Body of pancreas (tissue), 4 donors: ENCODE measurements at regions not wholly inside any gene's neighbourhood (a gene's known extent, or its start where the extent isn't known, plus 50 kb on each side); places are given as distances from the start of the nearest gene placed in this dataset.
A peak's percentile ranks its signal among the peaks of the same experiment; 100 is the strongest.

Experiments used
- ATAC-seq: fragments of 150-250 bp; one replicate; pipeline ENCODE4 v1.9.1; 2016
- DNase-seq, 4 donors: peaks; one replicate each; pipeline ENCODE4 v3.0.0-alpha.2; 2019
- H3K27ac ChIP-seq, 4 donors: fragments of 200-600 bp; sonication (generic); 1 replicate in 3 of 4; 2 replicates in 1 of 4; pipeline versions ENCODE4 v1.5.1 to v1.6.1; 2016 to 2019; ENCODE audit warnings: mild to moderate bottlenecking in 1 of 4, mixed read lengths in 1 of 4, moderate library complexity in 1 of 4
- H3K27me3 ChIP-seq, 2 donors: fragments of 200-600 bp; sonication (generic); one replicate each; pipeline ENCODE4 v1.6.0; 2016; ENCODE audit warnings: mild to moderate bottlenecking in 1 of 2
- H3K36me3 ChIP-seq, 2 donors: fragments of 200-600 bp; sonication (generic); replicated peaks in 1 of 2; 2 replicates each; pipeline ENCODE4 v1.5.1; 2016; ENCODE audit warnings: low read depth in 2 of 2; ENCODE audit not compliant: insufficient read depth in 1 of 2
- H3K4me1 ChIP-seq: fragments of 200-600 bp; sonication (generic); one replicate; pipeline ENCODE4 v1.6.0; 2016
- H3K4me3 ChIP-seq, 2 donors: fragments of 200-600 bp; sonication (generic); 1 replicate in 1 of 2; 2 replicates in 1 of 2; pipeline ENCODE4 v1.5.1; 2016 to 2019
- H3K9me3 ChIP-seq, 3 donors: fragments of 200-600 bp; sonication (generic); 1 replicate in 2 of 3; 2 replicates in 1 of 3; pipeline ENCODE4 v1.5.1; 2016
- CTCF ChIP-seq, 7 experiments: fragments of 450-650 bp in 4 of 7; fragments of 200-600 bp in 3 of 7; sonication (generic) in 3 of 7; IDR thresholded peaks; one replicate each; pipeline ENCODE4 v1.5.1; 2016 to 2019; ENCODE audit warnings: antibody characterized with exemption in 7 of 7
- POLR2A ChIP-seq, 3 donors: fragments of 450-650 bp; IDR thresholded peaks; one replicate each; pipeline ENCODE4 v1.6.1; 2016; ENCODE audit warnings: antibody characterized with exemption in 3 of 3, mild to moderate bottlenecking in 2 of 3
- WGBS, 2 donors: methylation state at CpG; one replicate each; pipeline ENCODE4 v1.1.5; 2017; 5-methylcytosine and 5-hydroxymethylcytosine counted together
- intact Hi-C: fragments of 100-400 bp; cut with DNase I; formaldehyde crosslinking; loops from one replicate; pipeline ENCODE4 v1.15.1; 2023

- peak overlapping the region; percentile 27 to 56 (median 35) for H3K27ac ChIP-seq
- TF ChIP-seq CTCF (IDR thresholded peaks at IDR 0.05) (no peak), POLR2A (IDR thresholded peaks at IDR 0.05) (no peak)
- 30 to 31% methylated on average over 7 of the region's 7 CpGs for WGBS, 2 donors
- H3K36me3 ChIP-seq: no peaks in the 10 kb centered on the region
- peaks cover 24% of the 10 kb centered on the region for H3K4me1 ChIP-seq
- H3K9me3 ChIP-seq: no peaks in the 10 kb centered on the region
- no peak for DNase-seq
- intact Hi-C loops: no loop called here
- H3K4me3 ChIP-seq: no peak overlapping the region
- H3K27me3 ChIP-seq: no peaks in the 10 kb centered on the region
- ATAC-seq: peak; percentile 43
These were observed 192.2 kb upstream of the EXOC2 start for GRCh38 chr6:885051-885590.

GRCh38 chr6:884570-884969 is 191.6 kb upstream of the EXOC2 start:
- Histone ChIP-seq H3K4me3 (no peak overlapping the region), H3K27ac (peak overlapping the region; percentile 27 to 68 (median 43)), H3K36me3 (no peaks in the 10 kb centered on the region), H3K9me3 (no peaks in the 10 kb centered on the region), H3K27me3 (no peaks in the 10 kb centered on the region), H3K4me1 (peaks cover 24% of the 10 kb centered on the region)
- ATAC-seq (peak; percentile 92), DNase-seq (peak in 3 of 4 donors; percentile 67 to 77 (median 68))
- WGBS, 2 donors: 11 to 34% methylated on average over 2 of the region's 2 CpGs
- no peak for TF ChIP-seq POLR2A (IDR thresholded peaks at IDR 0.05)
- no peak for TF ChIP-seq CTCF (IDR thresholded peaks at IDR 0.05)
- intact Hi-C loops: no loop called here

- no peaks in the 10 kb centered on the region for H3K27me3 ChIP-seq
- TF ChIP-seq CTCF (IDR thresholded peaks at IDR 0.05): no peak
- no peak for TF ChIP-seq POLR2A (IDR thresholded peaks at IDR 0.05)
- DNase-seq (no peak), ATAC-seq (no peak)
- peaks cover 24% of the 10 kb centered on the region for H3K4me1 ChIP-seq
- H3K4me3 ChIP-seq: no peak overlapping the region
- 79 to 93% methylated on average over 11 of the region's 11 CpGs for WGBS, 2 donors
- H3K36me3 ChIP-seq: no peaks in the 10 kb centered on the region
- intact Hi-C loops: no loop called here
- no peaks in the 10 kb centered on the region for H3K9me3 ChIP-seq
- no peak overlapping the region for H3K27ac ChIP-seq
These were observed 189.2 kb upstream of the EXOC2 start for GRCh38 chr6:882084-882598.

GRCh38 chr6:878179-878578 is 185.2 kb upstream of the EXOC2 start:
- DNase-seq: no peak
- intact Hi-C loops: no loop called here
- WGBS, 2 donors: 37 to 67% methylated on average over 11 of the region's 11 CpGs
- TF ChIP-seq POLR2A (IDR thresholded peaks at IDR 0.05) (no peak), CTCF (IDR thresholded peaks at IDR 0.05) (no peak)
- H3K36me3 ChIP-seq: no peaks in the 10 kb centered on the region
- no peak overlapping the region for H3K27ac ChIP-seq
- peaks cover under 1% of the 10 kb centered on the region for H3K4me1 ChIP-seq
- H3K4me3 ChIP-seq: no peak overlapping the region
- no peak for ATAC-seq
- no peaks in the 10 kb centered on the region for H3K27me3 ChIP-seq
- H3K9me3 ChIP-seq: no peaks in the 10 kb centered on the region

GRCh38 chr6:875012-875411 is 182.1 kb upstream of the EXOC2 start:
- 77 to 93% methylated on average over 8 of the region's 8 CpGs for WGBS, 2 donors
- H3K27me3 ChIP-seq: no peaks in the 10 kb centered on the region
- no peaks in the 10 kb centered on the region for H3K36me3 ChIP-seq
- no peak overlapping the region for H3K4me3 ChIP-seq
- H3K9me3 ChIP-seq: no peaks in the 10 kb centered on the region
- no peaks in the 10 kb centered on the region for H3K4me1 ChIP-seq
- no peak overlapping the region for H3K27ac ChIP-seq
- DNase-seq (no peak), ATAC-seq (no peak)
- intact Hi-C loops: no loop called here
- TF ChIP-seq POLR2A (IDR thresholded peaks at IDR 0.05): no peak
- TF ChIP-seq CTCF (IDR thresholded peaks at IDR 0.05): no peak
